HG03565 (cell line): ENCODE measurements at regions not wholly inside any gene's neighbourhood (a gene's known extent, or its start where the extent isn't known, plus 50 kb on each side); places are given as distances from the start of the nearest gene placed in this dataset.
"Not testable (repeated sequence)": the region's sequence is repeated elsewhere in the genome, so short reads cannot be mapped to it uniquely, and the experiment has no call there.

ENCODE experiments used
- ATAC-seq: cut with Tn5 transposase; IDR thresholded peaks from one replicate; pipeline ENCODE4 v1.9.1; 2021; ENCODE audit warnings: mild to moderate bottlenecking, moderate library complexity; ENCODE audit not compliant: unreplicated experiment

DNA sequence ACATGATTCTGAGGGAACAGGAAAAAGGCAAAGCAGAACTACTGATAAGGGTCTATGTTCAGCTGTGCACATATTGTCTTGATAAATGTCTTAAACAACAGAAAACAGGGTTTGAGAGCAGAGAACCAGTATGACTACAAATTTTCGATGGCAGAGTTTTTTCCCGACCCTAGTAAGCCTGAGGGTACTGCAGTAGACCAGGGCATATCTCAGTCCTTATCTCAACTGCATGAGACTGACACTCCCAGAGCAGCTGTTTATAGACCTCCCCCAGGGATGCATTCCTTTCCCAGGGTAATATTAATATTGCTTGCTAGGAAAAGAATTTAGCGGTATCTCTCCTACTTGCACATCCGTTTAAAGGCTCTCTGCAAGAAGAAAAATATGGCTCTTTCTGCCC lies 1176.8 kb upstream of the ADGRB3 start:
- no peak for ATAC-seq

DNA sequence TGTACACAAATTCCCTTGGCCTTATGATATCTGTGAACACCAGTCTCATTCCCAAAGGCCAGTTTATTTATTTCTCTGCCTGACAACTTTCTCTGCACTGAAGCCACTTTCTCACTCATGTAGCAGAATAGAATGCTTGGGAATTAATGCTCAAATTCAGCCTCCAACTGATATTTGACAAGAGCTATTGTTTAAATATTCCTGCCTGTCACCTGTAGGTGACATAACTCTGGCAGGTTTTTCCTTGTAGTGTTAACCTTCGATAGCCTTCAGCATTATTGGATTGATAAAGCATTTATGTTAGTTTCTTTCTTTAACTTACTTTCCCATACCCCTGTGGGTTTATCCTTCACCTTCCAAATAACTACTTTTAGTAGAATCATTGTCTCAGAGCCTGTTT lies 1183.2 kb upstream of the ADGRB3 start:
- no peak for ATAC-seq

DNA sequence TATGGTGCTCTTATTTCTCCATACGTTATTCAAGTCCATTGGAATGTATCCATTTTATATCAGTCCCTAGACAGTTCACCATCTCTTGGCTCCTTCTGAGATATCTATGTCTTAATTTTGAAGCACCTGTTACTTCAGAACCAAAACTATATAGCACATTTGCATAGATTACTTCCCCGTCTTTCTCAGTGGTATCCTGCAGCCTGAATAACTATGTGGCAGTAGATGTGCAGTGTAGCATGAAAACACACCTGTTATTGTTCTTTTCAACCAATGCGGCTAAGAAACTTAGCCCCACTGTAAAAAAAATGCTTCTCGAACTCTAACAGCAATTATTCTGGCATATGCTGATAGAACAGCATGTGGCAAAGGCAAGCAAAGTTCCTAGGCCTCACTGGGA lies 1184.4 kb upstream of the ADGRB3 start:
- peak; percentile 73 for ATAC-seq

DNA sequence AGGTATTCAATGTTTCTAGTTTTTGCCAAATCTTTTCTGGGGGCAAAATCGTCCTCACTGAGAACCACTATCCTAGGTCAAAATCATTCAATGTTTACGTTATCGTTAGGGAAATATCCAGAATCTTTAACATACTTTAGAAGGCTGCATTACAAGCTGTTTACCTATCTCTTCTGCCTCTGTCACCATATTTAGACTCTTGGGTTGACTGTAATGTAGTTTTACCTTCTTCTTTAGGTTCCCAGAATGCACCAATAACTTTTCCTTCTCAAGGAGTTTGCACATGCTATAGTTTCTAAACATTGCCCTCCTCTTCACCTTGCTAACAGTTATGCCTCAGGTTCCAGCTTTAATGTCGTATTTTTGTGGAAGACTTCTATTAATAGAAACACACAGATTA lies 1185.5 kb upstream of the ADGRB3 start:
- no peak for ATAC-seq

DNA sequence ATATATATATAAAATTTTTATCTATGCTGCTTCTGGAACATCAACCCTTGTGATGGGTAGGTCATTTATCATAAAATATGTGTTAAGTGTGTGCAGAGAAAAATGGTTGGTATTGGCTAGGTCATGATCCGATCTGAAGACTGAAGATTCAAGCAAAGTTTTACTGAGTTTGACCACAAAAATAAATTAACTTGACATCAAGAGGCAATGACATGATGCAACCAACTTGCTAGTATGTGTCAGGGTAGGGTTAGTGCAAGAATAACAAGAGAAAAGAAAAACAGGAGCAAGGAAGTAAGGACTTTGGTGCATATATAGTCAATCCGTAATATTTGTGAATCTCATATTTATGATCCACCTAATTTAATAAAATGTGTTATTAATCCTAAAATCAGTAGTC lies 1202.0 kb upstream of the ADGRB3 start:
- no peak for ATAC-seq

DNA sequence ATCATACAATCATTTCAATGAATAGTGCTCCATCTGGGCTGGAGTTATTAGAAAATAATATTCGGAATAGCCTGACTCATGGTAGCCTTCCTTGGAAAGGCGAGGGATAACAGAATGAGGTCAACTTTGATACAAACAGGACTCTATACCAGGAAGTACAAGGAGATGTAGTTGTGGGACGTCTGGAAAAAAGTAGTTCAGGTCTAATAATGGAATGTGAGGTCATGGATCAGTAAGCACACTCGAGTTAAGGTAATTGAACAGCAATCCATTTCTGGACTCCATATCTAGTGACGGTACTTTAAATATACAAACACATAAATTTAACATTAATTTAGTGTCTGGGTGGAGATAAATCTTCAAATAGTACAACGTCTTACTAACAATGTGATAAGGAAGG lies 1204.0 kb upstream of the ADGRB3 start:
- no peak for ATAC-seq

DNA sequence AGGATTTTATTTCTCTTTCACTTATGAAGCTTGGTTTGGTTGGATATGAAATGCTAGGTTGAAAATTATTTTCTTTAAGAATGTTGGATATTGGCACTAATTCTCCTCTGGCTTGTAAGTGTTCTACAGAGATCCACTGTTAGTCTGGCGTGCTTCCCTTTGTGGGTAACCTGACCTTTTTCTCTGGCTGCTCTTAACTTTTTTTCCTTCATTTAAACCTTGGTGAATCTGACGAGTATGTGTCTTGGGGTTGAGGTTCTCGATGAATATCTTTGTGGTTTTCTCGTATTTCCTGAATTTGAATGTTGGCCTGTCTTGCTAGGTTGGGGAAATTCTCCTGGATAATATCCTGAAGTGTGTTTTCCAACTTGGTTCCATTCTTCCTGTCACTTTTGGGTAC lies 1208.4 kb upstream of the ADGRB3 start:
- not testable (repeated sequence) for ATAC-seq

DNA sequence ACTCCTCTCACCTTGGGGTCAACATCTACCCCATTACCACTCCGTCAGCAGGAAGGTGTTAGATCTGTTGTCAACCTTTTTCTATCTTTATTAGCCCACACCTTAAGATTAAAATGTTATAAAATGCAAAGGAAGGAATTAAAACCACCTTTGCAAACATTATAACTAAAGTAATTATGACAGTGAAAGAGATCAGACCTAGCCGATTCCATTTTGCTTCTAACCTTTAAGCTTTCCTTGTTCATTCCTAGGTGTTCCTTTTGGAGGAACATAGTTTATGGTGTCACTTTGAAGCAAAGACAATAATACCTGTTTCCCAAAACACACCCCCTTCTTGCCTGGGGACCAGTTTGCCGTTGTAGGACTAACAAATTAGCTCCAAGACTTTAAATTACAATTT lies 1223.0 kb upstream of the ADGRB3 start:
- no peak for ATAC-seq

DNA sequence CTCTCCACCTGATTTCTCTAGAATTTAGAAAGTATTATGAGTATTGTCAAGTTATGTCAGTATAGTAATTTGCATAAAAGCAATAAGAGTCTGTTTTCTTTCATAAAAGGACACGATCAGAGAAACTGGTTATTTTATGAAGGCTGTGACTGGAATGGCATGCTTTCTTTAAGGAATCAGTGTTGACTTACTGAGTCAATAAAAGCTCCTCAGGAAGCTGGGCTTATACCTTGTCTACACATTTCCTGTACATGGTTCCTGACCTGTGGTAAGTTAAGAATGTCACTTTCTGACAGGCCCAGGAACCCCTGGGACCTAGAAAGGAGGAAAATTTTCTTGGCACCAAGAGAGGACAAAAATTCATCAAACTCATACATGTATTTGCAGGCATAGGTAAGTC lies 1224.0 kb upstream of the ADGRB3 start:
- ATAC-seq = no peak

DNA sequence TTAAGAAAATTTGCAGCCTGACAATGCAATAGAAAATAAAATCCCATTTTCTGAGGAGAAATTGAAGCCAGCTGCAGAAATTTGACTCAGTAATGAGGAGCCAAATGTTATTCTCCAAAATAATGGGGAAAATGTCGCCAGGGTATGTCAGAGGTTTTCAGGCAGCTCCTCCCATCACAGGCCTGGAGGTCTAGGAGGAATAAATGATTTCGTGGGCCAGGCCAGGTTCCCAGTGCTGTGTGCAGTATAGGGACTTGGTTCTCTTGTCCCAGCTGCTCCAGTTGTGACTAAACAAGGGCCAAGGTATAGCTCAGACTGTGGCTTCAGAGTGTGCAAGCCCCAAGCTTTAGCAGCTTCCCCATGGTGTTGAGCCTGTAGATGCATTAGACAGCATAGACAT lies 1240.8 kb upstream of the ADGRB3 start:
- no peak for ATAC-seq

DNA sequence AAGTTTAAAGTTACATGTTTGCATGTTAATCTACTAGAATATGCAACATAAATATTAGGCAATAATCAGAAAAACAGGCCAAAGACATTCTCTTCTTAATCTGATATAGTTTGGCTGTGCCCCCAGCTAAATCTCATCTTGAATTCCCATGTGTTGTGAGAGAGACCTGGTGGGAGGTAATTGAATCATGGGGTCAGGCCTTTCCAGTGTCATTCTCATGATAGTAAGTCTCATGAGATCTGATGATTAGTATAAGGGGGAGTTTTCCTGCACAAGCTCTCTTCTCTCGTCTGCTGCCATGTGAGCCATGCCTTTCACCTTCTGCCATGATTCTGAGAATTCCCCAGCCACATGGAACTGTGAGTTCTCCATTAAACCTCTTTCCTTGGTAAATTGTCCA lies 1241.7 kb upstream of the ADGRB3 start:
- ATAC-seq = no peak

DNA sequence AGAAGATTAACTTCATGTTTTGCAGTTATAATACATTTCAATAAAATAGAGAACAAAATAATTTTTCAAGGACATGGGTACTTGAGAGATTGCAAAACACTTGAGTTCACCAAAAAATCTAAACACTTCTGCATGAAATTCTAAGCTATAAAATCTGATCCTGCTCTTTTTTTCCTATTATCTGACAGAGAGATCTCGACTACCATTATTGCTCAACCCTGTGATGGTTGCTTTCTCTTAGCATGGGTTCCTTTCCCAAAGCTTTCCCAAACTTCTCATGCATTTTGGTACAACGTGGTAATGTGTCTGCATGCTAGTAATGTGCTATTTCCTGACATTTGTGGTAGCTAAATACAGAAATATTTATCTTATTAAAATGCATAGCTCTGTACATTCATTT lies 1243.1 kb upstream of the ADGRB3 start:
- no peak for ATAC-seq

DNA sequence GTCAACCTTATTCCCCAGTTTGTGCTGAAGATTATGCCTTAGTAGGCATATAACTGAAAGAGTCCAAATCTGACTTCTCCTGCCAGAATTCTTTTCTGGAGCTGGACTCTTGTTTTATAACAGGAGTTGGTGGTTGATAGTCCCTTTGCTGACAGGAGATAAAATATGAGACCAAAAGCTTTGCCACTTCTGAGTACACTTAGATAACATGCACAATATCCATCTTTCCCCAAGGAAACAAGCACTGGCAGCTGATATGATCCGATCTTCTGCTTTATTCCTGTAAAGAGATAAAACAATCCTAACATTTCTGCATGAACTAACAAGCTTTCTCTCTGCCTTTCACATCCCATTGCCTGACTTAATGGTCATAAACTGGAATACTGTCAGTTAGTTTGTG lies 1265.4 kb upstream of the ADGRB3 start:
- no peak for ATAC-seq

DNA sequence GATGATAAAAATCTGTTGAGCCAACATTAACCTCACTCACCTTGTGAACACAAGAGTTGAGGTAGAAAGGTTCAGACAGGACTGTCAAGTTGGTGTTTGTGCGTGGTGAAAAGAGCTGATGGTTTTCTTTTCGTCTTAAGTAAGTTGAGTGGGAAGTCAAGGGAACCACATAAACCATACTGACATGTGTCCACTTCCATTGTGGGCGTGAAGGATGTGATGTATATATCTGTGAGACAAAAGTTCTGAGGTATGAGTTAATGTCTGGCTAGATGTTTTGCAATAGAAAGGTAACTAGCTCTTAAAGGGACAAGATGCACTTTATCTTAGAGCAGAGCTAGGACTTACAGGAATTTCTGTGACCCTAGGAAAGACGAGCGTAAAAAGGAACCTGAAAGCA lies 1272.1 kb upstream of the ADGRB3 start:
- no peak for ATAC-seq

DNA sequence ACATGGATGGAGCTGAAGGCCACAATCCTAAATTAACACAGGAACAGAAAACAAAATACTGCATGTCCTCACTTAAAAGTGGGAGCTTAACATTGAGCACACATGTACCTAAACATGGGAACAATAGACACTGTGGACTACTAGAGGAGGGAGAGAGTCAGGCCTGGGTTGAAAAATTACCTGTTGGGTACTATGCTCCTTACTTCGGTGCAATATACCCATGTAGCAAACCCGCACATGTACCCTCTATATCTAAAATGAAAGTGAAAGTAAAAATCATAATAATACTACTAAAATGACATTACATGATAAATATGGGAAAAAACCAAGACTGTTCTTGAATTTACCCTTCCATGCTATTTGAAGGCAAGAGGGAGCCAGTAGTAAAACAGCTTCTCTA lies 1273.8 kb upstream of the ADGRB3 start:
- ATAC-seq = no peak

DNA sequence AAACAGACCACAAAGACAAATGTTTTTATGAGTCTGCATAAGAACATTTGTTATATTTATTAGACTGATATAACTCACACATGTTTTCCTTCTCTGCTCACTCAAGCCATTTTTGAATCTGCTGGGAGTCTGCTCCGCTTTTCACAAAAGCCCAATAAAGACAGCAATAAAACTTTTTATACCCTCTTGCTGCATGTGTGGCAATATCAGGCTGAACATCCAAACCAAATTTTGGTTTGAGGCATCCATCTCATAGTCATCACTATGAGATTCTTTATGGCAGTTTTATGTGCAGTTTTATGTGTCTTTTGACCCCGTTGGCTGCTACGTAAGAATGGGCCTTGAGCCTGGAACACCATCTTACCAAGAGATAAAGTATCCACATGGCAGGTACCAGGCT lies 1276.8 kb upstream of the ADGRB3 start:
- ATAC-seq = no peak

DNA sequence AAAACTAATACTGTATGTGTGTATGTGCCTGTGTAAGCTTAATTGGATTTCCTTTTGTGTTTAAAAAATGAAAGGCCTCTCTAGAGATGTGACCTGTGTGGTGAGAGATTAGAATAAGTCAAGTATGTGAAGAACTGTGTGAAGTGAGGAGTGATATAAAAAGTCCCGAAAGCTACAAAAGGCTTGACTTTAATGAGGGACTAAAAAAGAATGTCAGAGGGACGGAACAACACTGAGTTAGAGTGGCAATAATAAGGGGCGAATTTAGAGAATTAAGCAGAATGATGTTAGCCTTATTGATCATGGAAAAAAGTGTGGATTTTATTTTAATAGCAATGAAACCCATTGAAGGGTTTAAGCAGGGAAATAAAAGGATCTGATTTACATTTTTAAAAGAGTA lies 1281.2 kb upstream of the ADGRB3 start:
- no peak for ATAC-seq

DNA sequence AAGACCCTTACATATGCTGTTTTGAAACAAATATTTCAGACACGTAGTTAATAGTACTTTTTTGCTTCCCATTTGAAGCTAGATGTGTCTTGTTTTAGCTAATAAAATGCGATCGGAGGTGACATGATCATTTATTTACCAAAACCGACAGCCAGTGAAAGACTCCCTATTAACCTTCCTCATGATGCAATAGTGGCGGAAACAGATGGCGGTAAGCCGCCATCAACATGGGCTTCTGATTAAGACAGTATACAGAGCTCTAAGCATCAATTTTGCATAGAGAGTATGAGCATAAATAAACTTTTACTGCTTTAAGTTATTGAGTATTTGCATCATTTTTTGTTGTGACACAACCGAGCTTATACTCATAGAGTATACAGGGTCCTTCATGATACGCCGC lies 1282.4 kb upstream of the ADGRB3 start:
- no peak for ATAC-seq

DNA sequence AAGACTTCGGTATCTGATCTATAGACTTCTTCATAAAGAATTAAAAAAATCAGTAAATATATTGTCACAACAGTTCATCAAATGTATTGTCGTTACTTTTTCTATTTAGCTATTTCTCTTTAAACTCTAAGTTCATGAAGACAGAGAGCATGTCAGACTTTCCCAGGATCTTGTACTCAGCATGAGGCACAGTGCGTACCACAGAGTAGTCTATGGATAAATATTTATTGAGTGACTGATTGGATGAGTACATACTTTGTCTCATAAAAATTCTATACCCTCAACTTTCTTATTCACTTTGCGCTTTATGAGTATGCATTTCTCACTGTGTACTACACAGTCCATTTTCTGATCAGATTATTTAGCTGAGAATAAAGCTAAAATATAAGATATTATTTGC lies 1284.4 kb upstream of the ADGRB3 start:
- ATAC-seq = no peak

DNA sequence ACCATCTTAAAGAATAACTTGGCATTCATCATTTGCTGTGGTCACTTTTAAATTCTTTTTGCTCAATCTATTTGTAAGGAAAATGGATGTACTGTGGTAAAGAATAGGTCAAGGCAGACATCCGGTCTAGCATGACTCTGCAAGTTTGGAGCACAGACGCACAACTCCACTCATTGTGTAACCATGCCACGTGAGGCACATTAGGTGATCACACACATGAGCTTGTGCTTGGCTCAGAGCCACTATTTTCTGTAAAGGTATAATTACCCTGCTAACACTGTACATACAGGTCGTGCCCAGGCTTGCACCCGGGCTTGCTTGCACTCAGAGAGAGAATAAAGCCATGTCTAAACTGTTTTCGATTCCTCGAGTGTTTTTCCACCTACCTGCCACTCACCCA lies 1289.1 kb upstream of the ADGRB3 start:
- no peak for ATAC-seq

DNA sequence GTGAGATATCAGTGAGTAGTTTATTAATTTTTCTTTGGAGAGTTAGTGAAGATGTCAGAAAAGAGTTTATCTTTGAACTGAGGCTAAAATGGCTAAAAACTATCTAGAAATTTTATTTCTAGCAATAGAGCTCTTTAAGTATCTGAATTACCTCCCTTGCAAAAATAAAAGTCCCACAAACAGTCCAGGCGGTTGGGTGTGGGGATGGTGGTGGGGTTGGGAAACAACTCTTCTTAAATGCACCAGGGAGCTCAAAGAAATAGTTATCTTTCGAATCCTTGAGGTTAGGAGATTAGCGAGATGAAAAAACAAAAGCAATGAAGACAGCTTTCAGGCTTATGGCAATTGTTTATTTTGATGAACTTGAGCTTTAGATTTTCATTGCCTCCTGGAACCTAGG lies 1299.1 kb upstream of the ADGRB3 start:
- ATAC-seq = no peak

DNA sequence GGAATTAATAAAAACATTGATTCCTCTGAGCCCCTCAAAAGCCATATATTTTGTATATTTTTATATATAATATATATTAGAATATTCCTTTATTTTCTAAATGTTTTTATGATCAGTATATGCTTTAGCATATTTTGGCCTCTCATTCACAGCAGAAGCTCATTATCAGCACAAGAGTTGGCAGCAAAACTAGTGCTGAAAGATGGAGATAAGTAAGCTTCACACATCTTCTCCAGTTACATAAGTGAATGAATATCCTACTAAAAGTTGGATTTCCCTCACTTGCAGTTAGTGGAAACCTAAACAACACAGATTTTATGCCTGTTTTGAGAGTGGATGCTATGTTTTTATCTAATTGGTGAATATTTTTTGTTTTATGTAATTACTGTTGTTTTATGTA lies 1303.8 kb upstream of the ADGRB3 start:
- ATAC-seq = no peak

DNA sequence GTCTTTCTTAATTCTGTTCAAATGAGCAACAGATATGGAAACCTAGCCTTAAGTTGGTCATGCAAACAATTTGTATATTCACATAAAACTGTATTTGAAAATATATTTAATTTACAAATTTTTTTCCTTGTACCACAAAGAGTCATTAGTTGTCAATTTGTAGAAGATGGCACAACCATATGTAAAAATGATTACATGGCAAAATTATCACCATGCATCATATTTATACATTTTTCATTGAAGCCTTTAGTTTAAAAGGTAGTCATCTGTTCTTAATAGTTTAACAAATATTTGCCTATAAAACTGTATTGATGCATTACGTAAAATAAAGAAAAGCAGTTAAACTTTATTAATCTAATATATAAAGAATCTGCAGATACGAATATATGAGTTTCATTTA lies 1306.8 kb upstream of the ADGRB3 start:
- no peak for ATAC-seq

DNA sequence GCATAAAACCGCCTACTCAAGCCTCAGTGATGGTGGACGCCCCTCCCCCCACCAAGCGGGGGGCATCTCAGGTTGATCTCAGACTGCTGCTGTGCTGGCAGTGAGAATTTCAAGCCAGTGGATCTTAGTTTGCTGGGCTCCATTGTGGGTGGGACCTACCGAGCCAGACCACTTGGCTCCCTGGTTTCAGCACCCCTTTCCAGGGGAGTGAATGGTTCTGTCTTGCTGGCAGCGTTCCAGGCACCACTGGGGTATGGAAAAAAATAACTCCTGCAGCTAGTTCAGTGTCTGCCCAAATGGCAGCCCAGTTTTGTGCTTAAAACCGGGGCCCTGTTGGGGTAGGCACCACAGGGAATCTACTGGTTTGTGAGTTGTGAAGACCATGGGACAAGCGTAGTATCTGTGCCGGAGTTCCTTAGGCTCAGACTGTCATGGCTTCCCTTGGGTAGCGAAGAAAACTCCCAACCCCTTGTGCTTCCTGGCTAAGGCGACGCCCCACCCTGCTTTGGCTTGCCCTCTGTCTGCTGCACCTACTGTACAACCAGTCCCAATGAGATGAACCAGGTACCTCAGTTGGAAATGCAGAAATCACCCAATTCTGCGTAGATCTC lies 1334.5 kb upstream of the ADGRB3 start:
- ATAC-seq = no peak
